ENCODE measurements at regions not wholly inside any gene's neighbourhood (a gene's known extent, or its start where the extent isn't known, plus 50 kb on each side); places are given as distances from the start of the nearest gene placed in this dataset.

DNA sequence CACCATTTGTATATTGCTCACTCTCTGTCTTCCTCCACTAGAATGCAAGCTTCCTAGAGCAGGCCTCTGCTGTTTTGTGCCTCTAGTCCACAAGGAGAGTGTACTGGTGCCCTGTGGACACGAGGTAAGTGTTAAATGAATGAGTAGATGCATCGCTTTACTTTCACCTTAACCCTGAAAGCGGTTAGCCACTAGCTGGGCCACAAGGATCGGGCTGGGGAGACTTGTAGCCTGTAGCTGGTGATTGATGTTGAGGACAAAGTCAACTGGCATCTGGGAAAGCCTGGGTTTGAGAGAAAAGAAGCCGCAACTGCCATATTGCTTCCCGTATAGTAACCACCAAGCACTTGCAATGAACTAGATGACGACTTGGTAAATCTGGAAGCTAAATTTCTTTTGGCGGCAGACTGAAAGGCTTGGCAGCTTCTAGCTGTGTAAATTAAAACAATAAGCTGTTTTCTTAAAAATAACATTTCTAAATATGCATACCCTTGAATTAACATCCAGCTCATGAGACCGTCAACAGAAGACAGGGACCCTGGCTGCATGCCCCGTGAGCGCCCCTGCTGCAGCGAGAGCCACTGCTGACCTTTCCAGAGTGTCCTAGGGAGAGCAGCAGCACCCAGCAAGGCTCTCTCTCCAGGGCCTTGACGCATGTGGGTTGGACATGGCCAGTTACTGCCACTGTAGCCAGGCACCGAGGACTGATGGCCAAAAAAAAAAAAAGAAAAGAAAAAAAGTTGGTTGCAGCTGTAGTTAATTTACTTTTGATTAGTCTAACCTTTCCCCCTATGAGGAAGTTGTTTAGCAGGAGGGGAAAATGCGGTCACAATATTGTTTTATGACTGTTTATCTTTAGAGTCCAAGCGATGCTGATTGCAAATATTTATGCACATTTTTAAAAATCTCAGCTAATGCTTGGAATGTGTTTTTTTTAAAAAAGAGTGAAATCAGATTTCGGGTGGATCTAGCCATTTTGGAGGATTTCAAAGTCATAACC, 315.1 kb downstream of the TFAP2C start:
- TF ChIP-seq, protein P1, sequence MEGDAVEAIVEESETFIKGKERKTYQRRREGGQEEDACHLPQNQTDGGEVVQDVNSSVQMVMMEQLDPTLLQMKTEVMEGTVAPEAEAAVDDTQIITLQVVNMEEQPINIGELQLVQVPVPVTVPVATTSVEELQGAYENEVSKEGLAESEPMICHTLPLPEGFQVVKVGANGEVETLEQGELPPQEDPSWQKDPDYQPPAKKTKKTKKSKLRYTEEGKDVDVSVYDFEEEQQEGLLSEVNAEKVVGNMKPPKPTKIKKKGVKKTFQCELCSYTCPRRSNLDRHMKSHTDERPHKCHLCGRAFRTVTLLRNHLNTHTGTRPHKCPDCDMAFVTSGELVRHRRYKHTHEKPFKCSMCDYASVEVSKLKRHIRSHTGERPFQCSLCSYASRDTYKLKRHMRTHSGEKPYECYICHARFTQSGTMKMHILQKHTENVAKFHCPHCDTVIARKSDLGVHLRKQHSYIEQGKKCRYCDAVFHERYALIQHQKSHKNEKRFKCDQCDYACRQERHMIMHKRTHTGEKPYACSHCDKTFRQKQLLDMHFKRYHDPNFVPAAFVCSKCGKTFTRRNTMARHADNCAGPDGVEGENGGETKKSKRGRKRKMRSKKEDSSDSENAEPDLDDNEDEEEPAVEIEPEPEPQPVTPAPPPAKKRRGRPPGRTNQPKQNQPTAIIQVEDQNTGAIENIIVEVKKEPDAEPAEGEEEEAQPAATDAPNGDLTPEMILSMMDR (conservative IDR thresholded peaks at IDR 0.05; ENCODE audit: low read depth, low read length): no peak
- no peak for DNase-seq (ENCODE audit: low read depth)
- H3K4me3 ChIP-seq (ENCODE audit: low read depth, low read length): no peak overlapping the region

DNA sequence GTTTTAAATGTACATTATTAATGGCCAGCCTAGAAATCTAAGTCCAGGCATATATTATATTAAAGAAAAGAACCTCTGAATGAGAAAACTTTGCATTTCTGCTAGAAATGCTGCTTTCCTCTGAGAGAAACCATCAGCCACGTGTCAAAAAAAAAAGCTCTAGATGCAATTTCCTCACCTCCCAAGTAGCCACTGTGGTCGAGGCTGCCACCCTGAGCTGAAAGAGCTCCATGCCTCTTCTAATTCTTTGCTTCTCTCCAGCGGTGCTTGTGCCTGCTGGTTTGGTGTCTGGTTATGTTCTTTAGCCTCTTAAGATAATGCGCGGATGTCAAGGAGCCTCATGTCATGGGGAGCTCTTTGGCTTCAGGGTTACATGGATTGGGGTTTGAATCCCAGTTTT, 316.0 kb downstream of the TFAP2C start:
- no peak overlapping the region for H3K4me3 ChIP-seq (ENCODE audit: low read depth, low read length)
- TF ChIP-seq, protein P1 (conservative IDR thresholded peaks at IDR 0.05; ENCODE audit: low read depth, low read length): peak; percentile 57
- DNase-seq (ENCODE audit: low read depth): peak; percentile 50

DNA sequence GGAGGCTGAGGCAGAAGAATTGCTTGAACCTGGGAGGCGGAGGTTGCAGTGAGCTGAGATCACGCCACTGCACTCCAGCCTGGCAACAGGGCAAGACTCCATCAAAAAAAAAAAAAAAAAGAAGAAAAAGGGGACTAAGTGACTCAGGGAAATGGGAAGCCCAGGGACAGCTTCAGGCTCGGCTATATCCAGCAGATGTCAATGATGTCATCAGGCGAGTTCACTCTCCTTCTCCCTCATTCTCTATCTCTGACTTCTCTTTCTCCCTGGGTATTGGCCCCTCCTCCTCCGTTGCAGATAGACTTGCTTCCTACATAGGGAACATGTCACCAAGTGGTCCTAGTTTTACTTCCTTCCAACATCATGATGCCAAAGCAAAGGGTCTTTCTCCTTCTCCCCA, 316.8 kb downstream of the TFAP2C start:
- H3K4me3 ChIP-seq (ENCODE audit: low read depth, low read length): no peak overlapping the region
- TF ChIP-seq, protein P1 (conservative IDR thresholded peaks at IDR 0.05; ENCODE audit: low read depth, low read length): no peak
- DNase-seq (ENCODE audit: low read depth): no peak

DNA sequence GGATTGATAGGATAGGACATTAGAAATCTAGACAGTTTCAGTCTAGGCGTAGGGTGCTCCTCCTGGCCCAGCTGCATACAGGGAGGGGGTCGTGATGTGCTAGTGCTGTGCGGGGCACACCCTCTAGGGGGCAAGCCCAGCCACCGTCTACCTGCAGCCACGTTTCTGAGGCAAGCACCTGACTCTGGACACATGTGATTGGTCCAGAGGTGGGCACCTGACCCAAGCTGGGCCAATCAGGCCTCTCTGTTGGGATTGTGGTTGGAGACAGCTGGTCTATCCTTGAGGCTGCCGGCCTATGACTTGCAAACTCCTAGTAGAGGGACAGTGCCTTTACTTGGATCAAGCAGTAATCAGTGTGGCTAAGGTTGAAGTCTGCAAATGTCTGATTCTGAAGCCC, 317.1 kb downstream of the BMP7 start:
- no peak overlapping the region for H3K4me3 ChIP-seq (ENCODE audit: low read depth, low read length)
- no peak for DNase-seq (ENCODE audit: low read depth)
- TF ChIP-seq, protein P1 (conservative IDR thresholded peaks at IDR 0.05; ENCODE audit: low read depth, low read length): no peak

DNA sequence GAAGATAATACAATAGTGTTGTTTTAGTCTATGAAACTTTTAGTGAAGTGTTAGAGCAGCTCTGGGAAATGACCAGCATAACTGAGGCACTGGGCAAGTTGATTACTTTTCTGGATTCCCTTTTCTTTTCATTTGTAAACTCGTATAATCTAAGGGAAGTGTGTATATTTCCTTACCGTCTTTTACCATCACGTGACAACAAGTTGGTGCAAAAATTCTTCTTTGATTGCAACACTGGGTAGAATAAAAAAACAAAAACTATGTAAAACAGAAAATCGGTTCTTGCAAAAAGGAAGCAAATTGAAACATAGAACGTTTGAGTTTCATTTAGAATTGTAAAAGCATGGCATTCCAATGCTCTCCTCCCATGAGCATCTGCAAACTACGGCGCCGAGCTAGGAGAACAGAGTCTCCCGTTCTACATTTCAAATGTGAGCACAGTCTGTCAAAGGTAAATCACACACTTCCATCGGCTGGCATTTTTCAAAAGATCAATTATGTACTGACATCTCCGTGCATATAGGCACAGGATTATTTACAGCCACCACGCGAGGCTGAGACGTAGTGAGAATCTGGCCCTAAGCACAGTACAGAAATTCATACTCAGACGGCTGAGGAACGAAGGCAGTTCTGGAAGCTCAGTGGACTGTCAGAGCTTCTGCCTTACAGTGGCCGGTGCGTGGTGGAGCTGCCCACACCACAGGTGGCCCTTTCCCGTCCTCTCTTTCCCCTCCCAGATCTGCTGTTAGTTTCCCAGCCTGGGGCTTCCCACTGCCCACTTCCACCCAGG, 314.0 kb downstream of the BMP7 start:
- H3K4me3 ChIP-seq (ENCODE audit: low read depth, low read length): no peak overlapping the region
- TF ChIP-seq, protein P1 (conservative IDR thresholded peaks at IDR 0.05; ENCODE audit: low read depth, low read length): no peak
- DNase-seq (ENCODE audit: low read depth): no peak

DNA sequence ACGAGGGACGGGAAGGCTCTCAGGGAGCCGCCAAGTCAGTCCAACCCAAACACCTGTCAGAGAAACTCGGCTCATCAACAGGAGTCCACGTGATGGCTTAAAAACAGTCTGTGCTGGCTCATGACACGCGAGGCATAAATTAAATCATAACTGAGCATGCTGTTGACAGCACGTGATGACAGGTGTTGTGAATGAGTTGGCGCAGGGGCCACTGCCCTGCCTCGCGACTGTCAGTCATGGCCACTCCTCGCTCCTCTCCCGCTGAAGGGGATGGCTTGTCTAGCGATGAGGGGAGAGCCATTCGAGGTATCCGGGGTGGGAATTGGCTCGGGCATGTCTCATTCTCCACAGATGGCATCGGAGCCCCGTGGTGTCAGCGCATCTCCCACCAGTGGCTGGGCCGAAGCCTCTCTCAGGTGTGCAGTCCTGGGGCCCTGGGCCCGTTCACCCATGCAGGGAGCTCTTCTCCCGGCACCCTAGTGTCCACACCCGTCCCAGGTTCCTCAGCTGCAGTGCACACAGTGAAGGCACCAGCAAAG, 313.3 kb downstream of the BMP7 start:
- TF ChIP-seq, protein P1 (conservative IDR thresholded peaks at IDR 0.05; ENCODE audit: low read depth, low read length): no peak
- no peak for DNase-seq (ENCODE audit: low read depth)
- H3K4me3 ChIP-seq (ENCODE audit: low read depth, low read length): no peak overlapping the region

Measured in choroid plexus epithelial cell (primary cell).